HG03565 (cell line): ENCODE measurements at regions not wholly inside any gene's neighbourhood (a gene's known extent, or its start where the extent isn't known, plus 50 kb on each side); places are given as distances from the start of the nearest gene placed in this dataset.
"Not testable (repeated sequence)": the region's sequence is repeated elsewhere in the genome, so short reads cannot be mapped to it uniquely, and the experiment has no call there.

Experiments used
- ATAC-seq: cut with Tn5 transposase; IDR thresholded peaks from one replicate; pipeline ENCODE4 v1.9.1; 2021; ENCODE audit warnings: mild to moderate bottlenecking, moderate library complexity; ENCODE audit not compliant: unreplicated experiment

DNA sequence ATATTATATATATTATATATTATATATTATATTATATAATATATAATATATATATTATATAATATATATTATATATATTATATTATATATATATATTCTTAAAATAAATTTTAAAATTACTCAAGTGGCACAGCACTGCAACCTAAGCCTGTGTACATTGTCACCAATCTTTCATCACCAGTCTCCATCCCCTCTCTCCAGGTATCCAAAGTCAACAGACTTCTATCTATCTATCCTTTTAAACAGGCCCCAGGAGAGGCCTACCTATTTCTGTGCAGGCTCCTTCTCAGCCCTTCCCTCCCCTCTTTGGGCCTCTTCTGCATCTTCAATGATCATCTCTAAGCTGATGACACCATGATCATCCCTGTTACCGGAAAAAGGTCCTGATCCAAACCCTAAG is 111.7 kb downstream of the RHOU start:
- no peak for ATAC-seq

- ATAC-seq, result not testable (repeated sequence)
Measured at GRCh38 chr1:228847451-228847850, 112.2 kb downstream of the RHOU start.

- ATAC-seq, result no peak
Measured at GRCh38 chr1:228848406-228848805, 113.1 kb downstream of the RHOU start.

- peak; percentile 54 for ATAC-seq
Measured at GRCh38 chr1:228849011-228849541, 113.8 kb downstream of the RHOU start.

DNA sequence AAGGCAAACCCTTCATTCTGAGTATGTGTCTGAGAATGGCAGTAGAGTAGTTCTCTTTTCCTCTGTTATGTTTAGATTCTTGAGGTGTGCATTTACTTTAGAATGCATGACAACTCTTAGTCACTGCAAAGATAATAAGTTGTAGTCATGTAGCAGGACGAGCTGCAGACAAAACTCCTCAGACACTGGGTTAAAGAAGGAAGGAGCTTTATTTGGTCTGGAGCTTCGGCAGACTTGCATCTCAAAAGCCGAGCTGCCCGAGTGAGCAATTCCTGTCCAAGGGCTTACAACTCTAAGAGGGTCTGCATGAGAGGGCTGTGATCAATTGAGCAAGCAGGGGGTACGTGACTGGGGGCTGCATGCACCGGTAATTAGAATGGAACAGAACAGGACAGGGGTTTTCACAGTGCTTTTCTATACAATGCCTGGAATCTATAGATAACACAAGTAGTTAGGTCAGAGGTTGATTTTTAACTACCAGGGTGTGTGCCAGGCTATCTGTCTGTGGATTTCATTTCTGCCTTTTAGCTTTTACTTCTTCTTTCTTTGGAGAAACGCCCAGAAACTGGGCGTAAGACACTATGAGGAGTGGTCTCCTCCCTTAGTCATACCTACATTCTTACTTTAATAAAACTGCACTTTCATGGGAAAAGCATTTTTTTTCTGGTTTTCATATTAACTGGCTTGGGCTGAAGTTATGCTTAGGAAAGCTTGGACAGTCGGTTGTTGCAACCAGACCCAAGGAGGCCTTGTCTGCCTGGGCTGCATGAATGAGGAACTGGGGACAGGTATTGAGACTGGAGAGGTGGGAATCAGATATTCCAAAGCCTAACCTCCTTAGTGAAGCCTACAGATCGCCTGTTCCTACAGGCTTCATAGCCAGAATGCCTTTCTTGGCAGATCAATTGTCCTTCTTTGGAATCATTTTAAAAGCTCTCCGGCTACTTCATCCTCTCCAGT is 115.1 kb downstream of the RHOU start:
- ATAC-seq, result no peak

GRCh38 chr1:228851193-228851592 is 115.9 kb downstream of the RHOU start:
- no peak for ATAC-seq

DNA sequence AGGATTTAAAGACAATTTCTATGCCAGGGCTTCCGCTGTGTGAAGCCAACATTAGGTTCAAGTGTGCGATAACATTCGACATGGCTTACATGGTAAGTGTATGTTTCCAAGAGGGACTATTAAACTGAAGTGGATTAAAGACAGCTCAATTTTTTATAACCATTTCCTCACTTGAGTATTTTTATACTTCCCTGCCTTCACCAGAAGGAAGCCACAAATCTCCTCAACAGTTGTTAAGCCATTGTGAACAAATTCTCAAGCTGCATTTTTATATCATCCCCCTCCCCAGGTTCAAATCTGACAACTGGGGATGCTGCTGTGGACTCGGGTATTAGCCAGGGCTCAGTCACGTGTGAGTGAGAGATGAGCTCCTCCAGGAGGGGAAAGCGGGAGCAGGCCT is 116.3 kb downstream of the RHOU start:
- no peak for ATAC-seq

DNA sequence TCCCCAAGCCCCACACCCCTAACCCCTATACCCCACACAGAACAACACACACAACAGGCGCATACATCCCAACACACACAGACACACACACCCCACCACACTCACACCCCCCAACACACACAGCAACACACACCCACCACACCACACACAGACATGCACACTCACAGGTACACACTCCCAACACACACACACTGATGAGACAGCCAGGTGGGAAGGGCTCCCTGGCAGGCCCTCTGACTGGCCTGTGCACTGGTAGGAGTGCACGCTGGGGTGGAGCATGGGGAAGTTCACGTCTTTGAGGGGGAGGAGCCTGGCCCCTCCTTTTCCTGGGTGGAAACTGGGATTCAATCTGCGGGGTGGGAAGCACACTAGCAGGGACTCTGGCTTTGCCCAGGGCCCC is 116.7 kb downstream of the RHOU start:
- no peak for ATAC-seq

DNA sequence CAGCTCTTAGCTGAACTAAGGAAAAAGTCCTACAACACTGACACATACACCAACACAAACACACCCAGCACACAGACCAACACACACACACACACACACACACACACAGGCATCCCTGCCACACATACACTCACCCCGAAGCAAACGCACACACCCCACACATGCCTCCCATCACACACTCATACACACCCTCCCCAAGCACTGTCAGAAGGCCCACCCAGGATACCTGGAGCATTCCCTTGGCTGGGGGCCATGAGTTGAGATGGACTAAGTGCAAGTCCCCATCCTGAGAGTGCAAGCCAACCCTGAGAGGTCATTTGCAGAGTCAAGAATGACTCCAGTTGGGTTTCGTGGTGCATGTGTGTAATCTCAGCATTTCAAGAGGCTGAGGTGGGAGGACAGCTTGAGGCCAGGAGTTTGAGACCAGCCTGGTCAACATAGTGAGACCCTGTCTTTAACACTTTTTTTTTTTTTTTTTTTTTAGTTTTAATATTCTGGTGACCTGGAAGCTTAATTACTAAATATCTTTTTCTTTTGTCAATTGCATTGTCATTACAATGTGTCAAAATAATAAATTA is 117.3 kb downstream of the RHOU start:
- ATAC-seq, result no peak

- ATAC-seq, result no peak
Measured at GRCh38 chr1:228853191-228853590, 117.9 kb downstream of the RHOU start.

- no peak for ATAC-seq
Measured at GRCh38 chr1:228853637-228854036, 118.4 kb downstream of the RHOU start.

DNA sequence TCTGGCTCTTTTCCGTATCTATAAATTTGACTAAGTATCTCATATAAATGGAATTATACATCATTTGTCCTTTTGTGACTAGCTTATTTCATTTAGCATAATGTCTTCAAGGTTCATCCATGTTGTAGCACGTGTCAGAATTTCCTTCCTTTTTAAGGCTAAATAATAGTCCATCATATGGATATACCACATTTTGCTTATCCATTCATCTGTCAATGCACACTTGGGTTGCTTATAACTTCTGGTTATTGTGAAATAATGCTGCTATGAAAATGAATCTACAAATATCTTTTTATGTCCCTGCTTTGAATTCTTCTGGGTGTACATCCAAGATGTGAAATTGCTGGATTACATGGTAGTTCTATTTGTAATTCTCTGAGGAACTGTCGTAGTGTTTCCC is 119.6 kb downstream of the RHOU start:
- ATAC-seq, result no peak

DNA sequence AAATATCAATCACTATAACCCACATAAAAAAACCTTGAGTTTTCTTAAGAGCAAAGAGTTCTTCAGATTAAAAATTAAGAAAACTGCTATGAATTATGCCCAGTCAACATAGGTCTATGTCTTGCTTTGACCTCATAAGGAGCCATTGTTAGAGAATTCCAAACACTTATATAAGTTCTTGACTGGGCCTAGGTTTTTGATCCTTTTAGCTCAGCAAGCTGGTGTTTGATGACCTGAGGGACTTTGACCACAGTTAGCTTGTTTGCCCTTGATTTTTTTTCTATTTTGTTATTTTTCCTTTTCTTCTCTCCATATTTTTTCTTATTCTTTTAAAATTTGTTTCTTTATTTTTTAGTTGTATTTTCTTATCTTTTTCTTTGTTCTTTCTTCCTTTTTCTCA is 122.3 kb downstream of the RHOU start:
- ATAC-seq, result no peak

GRCh38 chr1:228860911-228861831 is 125.9 kb downstream of the RHOU start:
- peak; percentile 63 for ATAC-seq

- no peak for ATAC-seq
Measured at GRCh38 chr1:228861832-228862180, 126.5 kb downstream of the RHOU start.

- ATAC-seq, result no peak
Measured at GRCh38 chr1:228862542-228863505, 127.5 kb downstream of the RHOU start.

- ATAC-seq, result no peak
Measured at GRCh38 chr1:228863776-228864175, 128.5 kb downstream of the RHOU start.

DNA sequence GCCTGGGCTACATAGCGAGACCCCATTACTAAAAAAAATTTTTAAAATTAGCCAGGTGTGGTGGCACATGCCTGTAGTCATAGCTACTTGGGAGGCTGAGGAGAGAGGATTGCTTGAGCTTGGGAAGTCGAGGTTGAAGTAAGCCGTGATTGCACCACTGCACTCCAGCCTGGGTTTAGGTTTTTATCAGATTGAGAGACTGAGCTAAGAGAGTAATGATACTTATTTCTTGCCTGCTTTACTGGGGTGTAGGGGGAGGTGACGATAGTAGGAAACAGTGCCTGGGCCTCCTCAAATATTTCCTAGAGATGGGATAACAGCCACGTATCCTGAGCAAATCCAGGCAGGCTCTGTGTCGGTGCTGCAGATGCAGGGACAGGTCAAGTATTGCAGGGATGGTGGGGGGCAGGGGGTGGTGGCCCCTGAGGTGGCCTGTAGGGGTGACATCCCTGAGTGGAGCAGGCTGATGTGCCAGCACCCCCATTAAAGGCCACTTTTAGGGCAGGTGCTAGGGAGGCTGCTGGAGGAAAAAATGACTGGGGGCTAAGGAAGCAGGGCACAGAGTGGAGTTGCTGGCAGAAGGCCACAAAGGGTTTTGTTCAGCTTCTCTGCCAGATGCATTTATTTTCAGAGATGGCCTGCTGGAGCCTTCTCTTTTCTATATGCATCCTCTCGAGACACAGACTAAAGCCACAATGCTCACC is 130.5 kb downstream of the RHOU start:
- ATAC-seq, result no peak

DNA sequence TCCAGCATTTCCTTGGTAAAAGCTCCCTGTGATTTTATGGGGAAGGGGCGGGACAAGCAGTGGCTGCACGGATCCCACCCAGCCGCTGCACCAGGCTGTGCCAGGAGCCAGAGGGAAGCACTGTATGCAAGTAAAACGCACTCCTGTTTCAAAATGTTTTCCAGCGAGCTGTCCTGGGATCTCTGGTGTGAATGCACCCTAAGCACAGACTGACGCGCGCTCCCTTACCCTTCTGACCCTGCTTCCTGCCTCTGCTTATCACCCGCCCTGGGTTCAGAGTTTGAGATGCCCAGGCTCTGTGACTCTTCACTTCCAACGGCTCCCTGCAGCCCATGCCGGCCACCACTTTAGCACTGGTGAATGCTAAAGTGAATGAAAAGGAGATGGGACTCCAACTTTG is 131.2 kb downstream of the RHOU start:
- ATAC-seq, result no peak
